NCI-H774 (cell line): ENCODE measurements at regions not wholly inside any gene's neighbourhood (a gene's known extent, or its start where the extent isn't known, plus 50 kb on each side); places are given as distances from the start of the nearest gene placed in this dataset.

ENCODE experiments used
- DNase-seq: peaks from one replicate; lab custom pipeline; 2025; lab: John Stamatoyannopoulos, UW

GRCh38 chr7:114856625-114857024, 65.3 kb upstream of the MDFIC start:
- DNase-seq = no peak

GRCh38 chr7:114857605-114858004, 64.3 kb upstream of the MDFIC start:
- no peak for DNase-seq

GRCh38 chr7:114859477-114859876, 62.4 kb upstream of the MDFIC start:
- no peak for DNase-seq

GRCh38 chr7:114860206-114860605, 61.7 kb upstream of the MDFIC start:
- DNase-seq = no peak

GRCh38 chr7:114862406-114862805, 59.5 kb upstream of the MDFIC start:
- no peak for DNase-seq

- DNase-seq = no peak
Observed at GRCh38 chr7:114864278-114864677, 57.6 kb upstream of the MDFIC start.

- DNase-seq = no peak
Observed at GRCh38 chr7:114865564-114865963, 56.3 kb upstream of the MDFIC start.
